Duodenal mucosa (tissue), 2 donors: ENCODE measurements at regions not wholly inside any gene's neighbourhood (a gene's known extent, or its start where the extent isn't known, plus 50 kb on each side); places are given as distances from the start of the nearest gene placed in this dataset.

Experiments
- H3K27ac ChIP-seq: one replicate; pipeline ENCODE4 v1.7.0; 2013; ENCODE audit warnings: low read depth, low read length
- H3K27me3 ChIP-seq, 2 donors: one replicate each; pipeline ENCODE4 v1.7.0; 2013; ENCODE audit warnings: low read length in 2 of 2, control low read depth in 1 of 2; ENCODE audit not compliant: insufficient read depth in 2 of 2, control insufficient read depth in 1 of 2
- H3K36me3 ChIP-seq, 2 donors: one replicate each; pipeline ENCODE4 v1.7.0; 2013; ENCODE audit warnings: low read length in 2 of 2, control low read depth in 1 of 2; ENCODE audit not compliant: insufficient read depth in 2 of 2, control insufficient read depth in 1 of 2
- H3K4me1 ChIP-seq, 2 donors: one replicate each; pipeline ENCODE4 v1.7.0; 2013; ENCODE audit warnings: low read length in 2 of 2, control low read depth in 1 of 2; ENCODE audit not compliant: insufficient read depth in 2 of 2, control insufficient read depth in 1 of 2
- H3K4me3 ChIP-seq, 2 donors: one replicate each; pipeline ENCODE4 v1.7.0; 2013; ENCODE audit warnings: low read length in 2 of 2, low read depth in 1 of 2
- H3K9ac ChIP-seq, 2 donors: one replicate each; pipeline ENCODE4 v1.7.0; 2013; ENCODE audit warnings: low read length in 2 of 2, low read depth in 1 of 2
- H3K9me3 ChIP-seq, 2 donors: one replicate each; pipeline ENCODE4 v1.7.0; 2013; ENCODE audit warnings: low read length in 2 of 2, control low read depth in 1 of 2; ENCODE audit not compliant: control insufficient read depth in 1 of 2

DNA sequence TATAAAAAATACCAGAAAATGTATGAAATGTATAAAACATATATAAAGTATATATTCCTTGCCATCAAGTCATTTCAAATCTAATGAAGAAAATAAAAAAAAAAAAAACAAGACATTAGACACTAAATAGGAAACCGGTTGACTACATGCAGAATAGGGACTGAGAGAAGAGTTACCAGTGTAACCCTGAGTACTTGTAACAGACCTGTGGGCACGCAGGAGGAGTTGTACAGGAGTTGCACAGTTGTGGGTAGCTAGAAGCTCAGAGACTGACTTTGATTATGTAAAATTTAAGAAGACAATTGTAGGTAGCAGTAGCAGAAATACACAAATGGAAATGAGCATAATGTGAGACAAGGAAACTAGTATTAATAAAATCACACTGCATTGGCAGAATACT lies 112.4 kb upstream of the DST start:
- no peaks in the 10 kb centered on the region for H3K4me1 ChIP-seq
- no peak overlapping the region for H3K27ac ChIP-seq
- no peaks in the 10 kb centered on the region for H3K27me3 ChIP-seq

DNA sequence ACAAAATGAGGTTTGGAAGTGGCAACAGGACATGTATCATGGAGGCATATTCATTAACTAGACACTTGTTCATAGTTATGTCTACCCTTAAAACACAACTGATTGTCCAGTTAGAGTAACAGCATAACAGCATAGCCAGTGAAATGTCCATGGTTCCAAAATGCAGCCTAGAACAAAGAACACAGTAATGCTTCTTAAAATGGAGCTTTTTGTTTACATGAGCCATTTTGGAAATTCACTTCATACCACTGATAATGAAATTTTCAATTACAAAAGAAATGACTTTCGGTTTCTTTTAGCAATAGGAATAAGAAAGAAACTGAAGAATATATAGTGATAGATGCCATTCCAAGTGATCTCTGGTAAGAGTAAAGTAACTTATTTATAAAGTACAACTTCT lies 111.1 kb upstream of the DST start:
- H3K4me1 ChIP-seq, result no peaks in the 10 kb centered on the region
- no peak overlapping the region for H3K27ac ChIP-seq
- no peaks in the 10 kb centered on the region for H3K9me3 ChIP-seq
- no peak overlapping the region for H3K9ac ChIP-seq
- no peak overlapping the region for H3K4me3 ChIP-seq
- H3K27me3 ChIP-seq, result no peaks in the 10 kb centered on the region
- H3K36me3 ChIP-seq, result no peaks in the 10 kb centered on the region

More for the DNA sequence above, 112.4 kb upstream of the DST start:
- Histone ChIP-seq H3K4me3 (no peak overlapping the region), H3K36me3 (no peaks in the 10 kb centered on the region), H3K9ac (no peak overlapping the region), H3K9me3 (no peaks in the 10 kb centered on the region)

- no peaks in the 10 kb centered on the region for H3K4me1 ChIP-seq
- H3K9me3 ChIP-seq, result no peaks in the 10 kb centered on the region
- no peaks in the 10 kb centered on the region for H3K27me3 ChIP-seq
- H3K36me3 ChIP-seq, result no peaks in the 10 kb centered on the region
- H3K9ac ChIP-seq, result no peak overlapping the region
- H3K27ac ChIP-seq, result no peak overlapping the region
- H3K4me3 ChIP-seq, result no peak overlapping the region
Observed at GRCh38 chr6:56752534-56752933, 109.8 kb upstream of the DST start.

DNA sequence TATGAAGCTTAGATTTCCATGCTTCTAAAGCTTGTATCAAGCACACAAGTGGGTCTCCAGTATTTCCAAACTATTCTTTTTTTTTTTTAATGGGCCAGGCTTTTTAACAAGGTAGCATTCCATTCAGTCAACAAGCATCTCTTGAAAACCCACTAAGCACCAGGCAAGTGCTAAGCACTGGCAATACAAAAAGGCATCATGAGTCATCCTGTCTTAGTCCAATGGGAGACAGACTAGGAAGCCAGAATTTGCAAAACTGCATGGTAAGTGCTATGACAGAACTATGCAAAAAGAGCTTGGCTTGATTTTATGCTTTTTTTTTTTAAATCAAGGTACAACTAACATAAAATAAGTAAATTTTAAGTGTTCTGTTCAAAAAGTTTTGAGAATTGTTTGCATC lies 109.3 kb upstream of the DST start:
- Histone ChIP-seq H3K9me3 (no peaks in the 10 kb centered on the region), H3K27ac (no peak overlapping the region), H3K27me3 (no peaks in the 10 kb centered on the region), H3K9ac (no peak overlapping the region), H3K4me1 (no peaks in the 10 kb centered on the region), H3K36me3 (no peaks in the 10 kb centered on the region), H3K4me3 (no peak overlapping the region)

- H3K27ac ChIP-seq, result no peak overlapping the region
- H3K4me1 ChIP-seq, result no peaks in the 10 kb centered on the region
- no peak overlapping the region for H3K4me3 ChIP-seq
- H3K9ac ChIP-seq, result no peak overlapping the region
- no peaks in the 10 kb centered on the region for H3K36me3 ChIP-seq
- no peaks in the 10 kb centered on the region for H3K9me3 ChIP-seq
- no peaks in the 10 kb centered on the region for H3K27me3 ChIP-seq
Observed at GRCh38 chr6:56751604-56752003, 108.9 kb upstream of the DST start.

DNA sequence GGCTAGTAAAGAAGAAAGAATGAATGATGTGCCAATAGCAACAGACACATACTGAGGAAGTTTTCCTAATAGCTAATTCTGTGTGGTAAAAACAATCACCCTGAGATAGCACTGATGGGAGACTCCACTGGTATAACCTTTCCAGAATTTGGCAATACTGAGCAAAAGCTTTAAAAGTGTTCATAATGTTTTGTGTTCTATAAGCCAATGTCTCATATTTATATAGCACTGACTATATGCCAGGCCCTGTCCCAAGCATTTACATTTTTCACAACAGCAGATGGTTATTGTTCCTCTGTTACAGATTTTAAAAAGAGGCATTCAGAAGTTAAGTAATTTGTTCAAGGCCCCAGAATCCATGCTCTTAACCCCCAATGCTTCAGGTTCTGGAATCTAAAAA lies 108.0 kb upstream of the DST start:
- no peaks in the 10 kb centered on the region for H3K36me3 ChIP-seq
- H3K9me3 ChIP-seq, result no peaks in the 10 kb centered on the region
- no peak overlapping the region for H3K27ac ChIP-seq
- H3K4me3 ChIP-seq, result no peak overlapping the region
- no peak overlapping the region for H3K9ac ChIP-seq
- no peaks in the 10 kb centered on the region for H3K4me1 ChIP-seq
- H3K27me3 ChIP-seq, result no peaks in the 10 kb centered on the region

GRCh38 chr6:56749632-56750151 lies 107.0 kb upstream of the DST start:
- no peak overlapping the region for H3K9ac ChIP-seq
- H3K36me3 ChIP-seq, result no peaks in the 10 kb centered on the region
- no peaks in the 10 kb centered on the region for H3K27me3 ChIP-seq
- H3K9me3 ChIP-seq, result no peaks in the 10 kb centered on the region
- no peaks in the 10 kb centered on the region for H3K4me1 ChIP-seq
- H3K4me3 ChIP-seq, result no peak overlapping the region
- H3K27ac ChIP-seq, result no peak overlapping the region

DNA sequence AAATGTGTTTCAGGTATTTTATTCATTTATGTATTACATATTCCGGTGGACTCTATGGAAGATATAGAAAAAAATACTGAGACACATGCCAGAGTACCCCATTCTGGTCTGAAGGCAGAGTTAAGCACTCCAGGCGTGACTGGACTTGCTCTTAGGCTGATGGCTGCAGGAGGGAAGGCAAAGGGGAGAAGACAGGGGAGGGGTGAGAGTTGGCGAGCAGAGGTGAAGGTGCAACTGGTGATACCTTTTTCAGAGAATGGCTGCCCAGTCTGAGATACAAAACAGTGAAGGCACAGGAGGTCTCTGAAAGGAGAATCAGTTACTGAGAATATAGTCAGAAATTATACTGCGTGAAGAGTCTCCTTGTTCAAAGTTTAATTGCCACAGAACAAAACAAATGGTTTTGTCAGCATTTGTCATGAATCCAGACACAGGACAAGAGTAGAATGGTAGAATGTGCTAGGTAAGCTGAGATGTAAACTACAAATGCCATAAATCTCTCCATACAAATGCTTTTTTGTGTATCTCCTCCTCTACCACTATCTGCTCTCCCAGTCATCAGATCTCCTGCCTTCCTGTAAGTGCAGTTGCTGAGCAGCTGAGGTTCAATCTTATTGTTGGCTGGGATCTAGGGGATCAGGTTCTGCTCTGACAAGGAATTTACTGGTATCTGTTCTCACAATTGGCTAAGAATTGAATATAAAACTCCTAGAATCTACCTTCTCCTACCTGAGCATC lies 104.2 kb upstream of the DST start:
- Histone ChIP-seq H3K36me3 (no peaks in the 10 kb centered on the region), H3K27me3 (no peaks in the 10 kb centered on the region), H3K9ac (no peak overlapping the region), H3K9me3 (no peaks in the 10 kb centered on the region), H3K4me3 (no peak overlapping the region), H3K4me1 (peaks cover 0 to 4% of the 10 kb centered on the region in 2 donors), H3K27ac (no peak overlapping the region)

- Histone ChIP-seq H3K9me3 (no peaks in the 10 kb centered on the region), H3K27me3 (no peaks in the 10 kb centered on the region), H3K27ac (no peak overlapping the region), H3K9ac (no peak overlapping the region), H3K4me3 (no peak overlapping the region), H3K36me3 (no peaks in the 10 kb centered on the region), H3K4me1 (peaks cover 0 to 4% of the 10 kb centered on the region in 2 donors)
Observed at GRCh38 chr6:56745971-56746370, 103.3 kb upstream of the DST start.

GRCh38 chr6:56745081-56745480 lies 102.4 kb upstream of the DST start:
- Histone ChIP-seq H3K4me3 (no peak overlapping the region), H3K27ac (no peak overlapping the region), H3K9me3 (no peaks in the 10 kb centered on the region), H3K36me3 (no peaks in the 10 kb centered on the region), H3K9ac (no peak overlapping the region), H3K27me3 (no peaks in the 10 kb centered on the region), H3K4me1 (peaks cover 0 to 4% of the 10 kb centered on the region in 2 donors)
